H1 (cell line): ENCODE measurements at regions not wholly inside any gene's neighbourhood (a gene's known extent, or its start where the extent isn't known, plus 50 kb on each side); places are given as distances from the start of the nearest gene placed in this dataset.

ENCODE experiments used
- ASH2L ChIP-seq: fragments of 200-600, 300-600 bp; sonication (generic); IDR thresholded peaks from one replicate; pipeline ENCODE4 v1.7.1; 2017; ENCODE audit warnings: low read length
- ATF2 ChIP-seq: IDR thresholded peaks from 2 replicates; pipeline ENCODE4 v1.6.1; 2012; ENCODE audit warnings: low read length, inconsistent platforms
- ATF3 ChIP-seq: IDR thresholded peaks from 2 replicates; pipeline ENCODE4 v1.6.1; 2011; ENCODE audit warnings: low read depth, mild to moderate bottlenecking, low read length; ENCODE audit not compliant: insufficient read depth
- CEBPB ChIP-seq: IDR thresholded peaks from 2 replicates; pipeline ENCODE4 v1.6.1; 2012; ENCODE audit warnings: low read depth, low read length
- EP300 ChIP-seq, 2 experiments: IDR thresholded peaks; 1 replicate in 1 of 2; 2 replicates in 1 of 2; pipeline ENCODE4 v1.6.1; 2011 to 2012; ENCODE audit warnings: low read depth in 2 of 2, low read length in 2 of 2, mild to moderate bottlenecking in 2 of 2, borderline replicate concordance in 1 of 2, inconsistent platforms in 1 of 2, moderate library complexity in 1 of 2
- FOSL1 ChIP-seq: IDR thresholded peaks from 2 replicates; pipeline ENCODE4 v1.6.1; 2011; ENCODE audit warnings: mild to moderate bottlenecking, low read depth, low read length, moderate library complexity; ENCODE audit not compliant: insufficient read depth
- GABPA ChIP-seq: IDR thresholded peaks from 2 replicates; pipeline ENCODE4 v1.6.1; 2011; ENCODE audit warnings: mild to moderate bottlenecking, low read length, moderate library complexity, borderline replicate concordance; ENCODE audit not compliant: insufficient read depth
- KDM4A ChIP-seq: IDR thresholded peaks from one replicate; pipeline ENCODE4 v1.7.1; 2012; ENCODE audit warnings: low read depth, mild to moderate bottlenecking, moderate library complexity, low read length, inconsistent platforms; ENCODE audit not compliant: severe bottlenecking
- PHF8 ChIP-seq: fragments of 200-600 bp; sonication (generic); conservative IDR thresholded peaks from 2 replicates; pipeline ENCODE4 v1.7.1; 2012; ENCODE audit warnings: low read depth, mild to moderate bottlenecking, inconsistent platforms, low read length, moderate library complexity
- RBBP5 ChIP-seq: IDR thresholded peaks from 2 replicates; pipeline ENCODE4 v1.7.1; 2012; ENCODE audit warnings: low read depth, mild to moderate bottlenecking, inconsistent platforms, low read length, moderate library complexity, borderline replicate concordance
- RNF2 ChIP-seq: fragments of 200-900, 300-1000 bp; sonication (generic); IDR thresholded peaks from 2 replicates; pipeline ENCODE4 v1.7.1; 2016; ENCODE audit warnings: borderline replicate concordance, low read depth, mild to moderate bottlenecking, antibody characterized with exemption, low read length; ENCODE audit not compliant: poor library complexity, severe bottlenecking; ENCODE audit errors: missing control alignments
- RXRA ChIP-seq: IDR thresholded peaks from 2 replicates; pipeline ENCODE4 v1.6.1; 2011; ENCODE audit warnings: low read depth, mild to moderate bottlenecking, low read length, moderate library complexity; ENCODE audit not compliant: insufficient read depth
- SIRT6 ChIP-seq: IDR thresholded peaks from one replicate; pipeline ENCODE4 v1.7.1; 2012; ENCODE audit warnings: low read length, inconsistent platforms
- SIX5 ChIP-seq: IDR thresholded peaks from 2 replicates; pipeline ENCODE4 v1.6.1; 2011; ENCODE audit warnings: mild to moderate bottlenecking, low read depth, low read length
- SRF ChIP-seq: IDR thresholded peaks from 2 replicates; pipeline ENCODE4 v1.6.1; 2011; ENCODE audit warnings: mild to moderate bottlenecking, low read depth, low read length, moderate library complexity
- SUZ12 ChIP-seq: fragments of 200-600 bp; sonication (generic); IDR thresholded peaks from 2 replicates; pipeline ENCODE4 v1.6.1; 2012; ENCODE audit warnings: mild to moderate bottlenecking, inconsistent platforms, low read length, moderate library complexity, mixed read lengths
- TAF7 ChIP-seq: optimal IDR thresholded peaks from 2 replicates; pipeline ENCODE3; 2011; ENCODE audit warnings: low read depth, mild to moderate bottlenecking, inconsistent platforms, low read length, moderate library complexity, borderline replicate concordance
- ZNF274 ChIP-seq: IDR thresholded peaks from 2 replicates; pipeline ENCODE4 v1.7.0; 2012; ENCODE audit warnings: low read length, borderline replicate concordance; ENCODE audit errors: extremely low read depth
- TF ChIP-seq, protein P1 (sequence below), 3 experiments: IDR thresholded peaks; 1 replicate in 2 of 3; 2 replicates in 1 of 3; pipeline versions ENCODE4 v1.5.1 to v1.6.1; 2011; ENCODE audit warnings: low read length in 3 of 3, mild to moderate bottlenecking in 3 of 3, inconsistent platforms in 2 of 3, low read depth in 1 of 3, moderate library complexity in 1 of 3; ENCODE audit not compliant: insufficient read depth in 1 of 3; ENCODE audit errors: control extremely low read depth in 1 of 3

DNA sequence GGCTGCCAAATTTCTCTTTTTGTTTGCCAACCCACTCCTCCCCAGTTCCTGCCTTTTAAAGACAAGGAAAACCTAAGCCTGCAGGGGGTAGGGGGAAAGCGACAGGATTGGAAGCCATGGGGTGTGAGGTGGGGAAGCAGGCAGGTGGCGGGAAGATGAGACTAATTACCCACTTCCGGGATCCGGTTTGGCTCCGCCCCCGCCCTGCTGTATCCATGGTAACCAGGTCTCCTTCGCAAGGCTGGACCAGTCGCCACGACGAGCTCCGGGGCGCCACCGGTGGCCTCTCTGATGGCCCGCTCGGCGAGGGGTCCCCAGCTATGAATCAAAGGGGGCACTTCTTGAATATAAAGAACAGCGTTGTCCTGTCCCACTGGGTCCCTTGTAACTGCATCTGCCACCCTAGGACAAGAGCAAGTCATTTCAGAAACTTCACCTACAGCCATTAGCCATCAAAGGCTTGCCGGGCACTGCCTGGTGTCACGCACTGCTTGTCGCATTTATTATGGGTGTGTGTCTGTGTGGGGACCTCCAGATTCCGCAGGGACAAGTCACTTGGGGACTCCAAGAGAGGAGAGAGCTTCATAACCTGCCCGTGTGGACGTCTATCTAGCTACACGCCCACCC is 55.4 kb upstream of the LMTK2 start (continued):
- TF ChIP-seq FOSL1, result no peak
- no peak for TF ChIP-seq KDM4A
- TF ChIP-seq RXRA, result no peak
- no peak for TF ChIP-seq SUZ12
- no peak for TF ChIP-seq GABPA
- TF ChIP-seq EP300 (IDR thresholded peaks at IDR 0.05; ENCODE audit: borderline replicate concordance in 1 of 2, low read depth in 2 of 2, low read length in 2 of 2), result 0 out of 3 replicates have a peak, but pooled peaks of 1 of the 2 experiments have one; percentile 23
- TF ChIP-seq PHF8, result no peak
- TF ChIP-seq ATF3, result no peak
- TF ChIP-seq ASH2L, result no peak
- no peak for TF ChIP-seq SIX5
- TF ChIP-seq ZNF274, result no peak
- no peak for TF ChIP-seq SIRT6
- TF ChIP-seq TAF7, result no peak
- no peak for TF ChIP-seq SRF
- TF ChIP-seq, protein P1, sequence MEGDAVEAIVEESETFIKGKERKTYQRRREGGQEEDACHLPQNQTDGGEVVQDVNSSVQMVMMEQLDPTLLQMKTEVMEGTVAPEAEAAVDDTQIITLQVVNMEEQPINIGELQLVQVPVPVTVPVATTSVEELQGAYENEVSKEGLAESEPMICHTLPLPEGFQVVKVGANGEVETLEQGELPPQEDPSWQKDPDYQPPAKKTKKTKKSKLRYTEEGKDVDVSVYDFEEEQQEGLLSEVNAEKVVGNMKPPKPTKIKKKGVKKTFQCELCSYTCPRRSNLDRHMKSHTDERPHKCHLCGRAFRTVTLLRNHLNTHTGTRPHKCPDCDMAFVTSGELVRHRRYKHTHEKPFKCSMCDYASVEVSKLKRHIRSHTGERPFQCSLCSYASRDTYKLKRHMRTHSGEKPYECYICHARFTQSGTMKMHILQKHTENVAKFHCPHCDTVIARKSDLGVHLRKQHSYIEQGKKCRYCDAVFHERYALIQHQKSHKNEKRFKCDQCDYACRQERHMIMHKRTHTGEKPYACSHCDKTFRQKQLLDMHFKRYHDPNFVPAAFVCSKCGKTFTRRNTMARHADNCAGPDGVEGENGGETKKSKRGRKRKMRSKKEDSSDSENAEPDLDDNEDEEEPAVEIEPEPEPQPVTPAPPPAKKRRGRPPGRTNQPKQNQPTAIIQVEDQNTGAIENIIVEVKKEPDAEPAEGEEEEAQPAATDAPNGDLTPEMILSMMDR (IDR thresholded peaks at IDR 0.05; ENCODE audit: control extremely low read depth in 1 of 3, insufficient read depth in 1 of 3, low read depth in 1 of 3, low read length in 3 of 3), result peak in 2 of 3 experiments; percentile 1 to 12; a peak in 2 of 4 replicates
- TF ChIP-seq ATF2, result no peak
- no peak for TF ChIP-seq CEBPB
- no peak for TF ChIP-seq RNF2
- no peak for TF ChIP-seq RBBP5
